ENCODE measurements at regions not wholly inside any gene's neighbourhood (a gene's known extent, or its start where the extent isn't known, plus 50 kb on each side); places are given as distances from the start of the nearest gene placed in this dataset.

DNA sequence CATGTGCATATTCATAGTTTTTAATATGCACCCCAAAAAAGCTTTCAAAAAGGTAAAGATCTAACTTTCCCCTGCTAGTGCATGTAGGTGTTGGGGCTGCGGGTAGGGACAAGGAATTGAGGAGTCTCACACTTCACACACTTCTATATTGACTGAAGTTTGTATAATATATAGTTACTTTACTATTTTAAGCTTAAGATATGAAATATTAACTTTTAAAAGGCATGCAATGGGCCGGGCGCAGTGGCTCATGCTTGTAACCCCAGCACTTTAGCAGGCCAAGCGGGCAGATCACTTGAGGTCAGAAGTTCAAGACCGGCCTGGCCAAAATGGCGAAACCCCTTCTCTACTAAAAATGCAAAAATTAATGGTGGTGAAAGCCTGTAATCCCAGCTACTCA lies 109.1 kb upstream of the SH3BP4 start:
- no peak for TF ChIP-seq POLR2A (IDR thresholded peaks at IDR 0.05)
- TF ChIP-seq, protein P1, sequence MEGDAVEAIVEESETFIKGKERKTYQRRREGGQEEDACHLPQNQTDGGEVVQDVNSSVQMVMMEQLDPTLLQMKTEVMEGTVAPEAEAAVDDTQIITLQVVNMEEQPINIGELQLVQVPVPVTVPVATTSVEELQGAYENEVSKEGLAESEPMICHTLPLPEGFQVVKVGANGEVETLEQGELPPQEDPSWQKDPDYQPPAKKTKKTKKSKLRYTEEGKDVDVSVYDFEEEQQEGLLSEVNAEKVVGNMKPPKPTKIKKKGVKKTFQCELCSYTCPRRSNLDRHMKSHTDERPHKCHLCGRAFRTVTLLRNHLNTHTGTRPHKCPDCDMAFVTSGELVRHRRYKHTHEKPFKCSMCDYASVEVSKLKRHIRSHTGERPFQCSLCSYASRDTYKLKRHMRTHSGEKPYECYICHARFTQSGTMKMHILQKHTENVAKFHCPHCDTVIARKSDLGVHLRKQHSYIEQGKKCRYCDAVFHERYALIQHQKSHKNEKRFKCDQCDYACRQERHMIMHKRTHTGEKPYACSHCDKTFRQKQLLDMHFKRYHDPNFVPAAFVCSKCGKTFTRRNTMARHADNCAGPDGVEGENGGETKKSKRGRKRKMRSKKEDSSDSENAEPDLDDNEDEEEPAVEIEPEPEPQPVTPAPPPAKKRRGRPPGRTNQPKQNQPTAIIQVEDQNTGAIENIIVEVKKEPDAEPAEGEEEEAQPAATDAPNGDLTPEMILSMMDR (IDR thresholded peaks at IDR 0.05) = no peak

Measured in heart left ventricle (tissue), 13 donors.